OCI-LY7 (cell line): ENCODE measurements at regions not wholly inside any gene's neighbourhood (a gene's known extent, or its start where the extent isn't known, plus 50 kb on each side); places are given as distances from the start of the nearest gene placed in this dataset.

Source experiments
- BruUV-seq: library from RNA; stranded (reverse); fragments of 400-500 nt; replicated peaks from 2 replicates; lab custom pipeline; 2021; lab: Mats Ljungman, UMichigan
- CTCF ChIA-PET: fragments of 300-600 bp; sonication (Branson Sonifier 250); formaldehyde crosslinking; loops from one replicate; lab custom pipeline; 2022; ENCODE audit warnings: antibody characterized with exemption; ENCODE audit not compliant: unreplicated experiment; lab: Charles Lee
- POLR2A ChIA-PET: fragments of 300-600 bp; sonication (Branson Sonifier 250); formaldehyde crosslinking; loops from one replicate; lab custom pipeline; 2022; ENCODE audit warnings: antibody characterized with exemption; lab: Charles Lee
- DNase-seq: peaks from one replicate; pipeline ENCODE4 v3.0.0-alpha.2; 2015; ENCODE audit warnings: low spot score
- H2AFZ ChIP-seq: fragments of 200-600 bp; sonication (generic), shearing (Covaris generic); 2 replicates; pipeline ENCODE4 v1.6.1; 2014; ENCODE audit warnings: mild to moderate bottlenecking, antibody characterized with exemption, low read length, moderate library complexity
- H3K27ac ChIP-seq: fragments of 200-600 bp; sonication (generic); 2 replicates; pipeline ENCODE4 v1.5.1; 2014; ENCODE audit warnings: mixed run types, low read depth, mild to moderate bottlenecking, moderate library complexity, low read length, inconsistent platforms; ENCODE audit not compliant: poor library complexity, severe bottlenecking
- H3K36me3 ChIP-seq: fragments of 200-600 bp; sonication (generic); 2 replicates; pipeline ENCODE4 v1.6.1; 2014; ENCODE audit warnings: mild to moderate bottlenecking, antibody characterized with exemption, low read length, moderate library complexity, mixed read lengths; ENCODE audit not compliant: insufficient read depth
- H3K4me1 ChIP-seq: fragments of 200-600 bp; sonication (generic); 2 replicates; pipeline ENCODE4 v1.5.1; 2014; ENCODE audit warnings: mild to moderate bottlenecking, low read length; ENCODE audit not compliant: insufficient read depth, poor library complexity, severe bottlenecking
- H3K4me2 ChIP-seq: fragments of 200-600 bp; sonication (generic); 2 replicates; pipeline ENCODE4 v1.6.1; 2014; ENCODE audit warnings: mild to moderate bottlenecking, low read length
- H3K4me3 ChIP-seq: fragments of 200-600 bp; sonication (generic); 2 replicates; pipeline ENCODE4 v1.5.1; 2014; ENCODE audit warnings: mild to moderate bottlenecking, low read depth, low read length; ENCODE audit not compliant: poor library complexity, severe bottlenecking
- H3K79me2 ChIP-seq: fragments of 200-600 bp; sonication (generic); 2 replicates; pipeline ENCODE4 v1.6.1; 2016; ENCODE audit warnings: low read depth, mild to moderate bottlenecking, low read length, moderate library complexity, mixed read lengths; ENCODE audit not compliant: insufficient read depth
- H3K9me2 ChIP-seq: fragments of 200-600 bp; sonication (generic); 2 replicates; pipeline ENCODE4 v1.6.1; 2016; ENCODE audit warnings: mild to moderate bottlenecking, low read length, mixed read lengths; ENCODE audit not compliant: insufficient read depth
- H3K9me3 ChIP-seq: fragments of 200-600 bp; sonication (generic); 2 replicates; pipeline ENCODE4 v1.6.1; 2014; ENCODE audit warnings: mild to moderate bottlenecking, mixed run types, low read length, mixed read lengths
- H4K20me1 ChIP-seq: fragments of 200-600 bp; sonication (generic); 2 replicates; pipeline ENCODE4 v1.6.1; 2014; ENCODE audit warnings: mild to moderate bottlenecking, antibody characterized with exemption, low read length, moderate library complexity, mixed read lengths; ENCODE audit not compliant: insufficient read depth
- CTCF ChIP-seq: fragments of 200-600 bp; sonication (generic); conservative IDR thresholded peaks from 2 replicates; pipeline ENCODE4 v1.5.1; 2014; ENCODE audit warnings: mild to moderate bottlenecking, antibody characterized with exemption, low read length, moderate library complexity, mixed read lengths
- EZH2phosphoT487 ChIP-seq: fragments of 200-600 bp; sonication (generic); IDR thresholded peaks from 2 replicates; pipeline ENCODE4 v1.6.1; 2018; ENCODE audit warnings: low read depth, borderline replicate concordance, mild to moderate bottlenecking, mixed run types, antibody characterized with exemption, low read length, moderate library complexity, mixed read lengths
- intact Hi-C: fragments of 100-400 bp; cut with micrococcal nuclease; formaldehyde crosslinking; loops from one replicate; pipeline ENCODE4 v1.10.0; 2022; ENCODE audit not compliant: unreplicated experiment

- no peak overlapping the region for H3K4me2 ChIP-seq
- H3K4me1 ChIP-seq = no peaks in the 10 kb centered on the region
- no TSS peak for BruUV-seq
- CTCF ChIA-PET = no interaction called here
- H3K9me3 ChIP-seq = no peaks in the 10 kb centered on the region
- H3K79me2 ChIP-seq = no peaks in the 10 kb centered on the region
- H2AFZ ChIP-seq = no peak overlapping the region
- no peaks in the 10 kb centered on the region for H3K36me3 ChIP-seq
- H3K27ac ChIP-seq = no peak overlapping the region
- no peaks in the 10 kb centered on the region for H3K9me2 ChIP-seq
- no peak for DNase-seq
- TF ChIP-seq EZH2phosphoT487 = no peak
- TF ChIP-seq CTCF = no peak
- no peaks in the 10 kb centered on the region for H4K20me1 ChIP-seq
- intact Hi-C loops = no loop called here
- H3K4me3 ChIP-seq = no peak overlapping the region
- POLR2A ChIA-PET = no interaction called here
Observed at GRCh38 chr10:28880683-28880950, 203.3 kb downstream of the BAMBI start.

GRCh38 chr10:28881171-28881882 is 204.0 kb downstream of the BAMBI start:
- H3K27ac ChIP-seq = no peak overlapping the region
- H2AFZ ChIP-seq = no peak overlapping the region
- H3K4me2 ChIP-seq = no peak overlapping the region
- no peaks in the 10 kb centered on the region for H3K79me2 ChIP-seq
- DNase-seq = no peak
- no peaks in the 10 kb centered on the region for H3K36me3 ChIP-seq
- no peaks in the 10 kb centered on the region for H3K4me1 ChIP-seq
- no peak overlapping the region for H3K4me3 ChIP-seq
- TF ChIP-seq CTCF = no peak
- TF ChIP-seq EZH2phosphoT487 = no peak
- CTCF ChIA-PET = no interaction called here
- no peaks in the 10 kb centered on the region for H3K9me3 ChIP-seq
- no peaks in the 10 kb centered on the region for H4K20me1 ChIP-seq
- BruUV-seq = no TSS peak
- H3K9me2 ChIP-seq = no peaks in the 10 kb centered on the region
- POLR2A ChIA-PET = no interaction called here
- intact Hi-C loops = no loop called here

- Histone ChIP-seq H4K20me1 (no peaks in the 10 kb centered on the region), H3K9me2 (no peaks in the 10 kb centered on the region), H3K4me1 (no peaks in the 10 kb centered on the region), H3K27ac (no peak overlapping the region), H3K79me2 (no peaks in the 10 kb centered on the region), H3K9me3 (no peaks in the 10 kb centered on the region), H3K36me3 (no peaks in the 10 kb centered on the region), H3K4me3 (no peak overlapping the region), H3K4me2 (no peak overlapping the region), H2AFZ (no peak overlapping the region)
- ChIA-PET CTCF (no interaction called here), POLR2A (no interaction called here)
- TF ChIP-seq EZH2phosphoT487 (no peak), CTCF (no peak)
- DNase-seq = no peak
- BruUV-seq = no TSS peak
- intact Hi-C loops = no loop called here
Observed at GRCh38 chr10:28883741-28884423, 206.6 kb downstream of the BAMBI start.
